AG09309 (cell line): ENCODE measurements at regions not wholly inside any gene's neighbourhood (a gene's known extent, or its start where the extent isn't known, plus 50 kb on each side); places are given as distances from the start of the nearest gene placed in this dataset.
"Not testable (repeated sequence)": the region's sequence is repeated elsewhere in the genome, so short reads cannot be mapped to it uniquely, and the experiment has no call there.

Source experiments
- DNase-seq: peaks from one replicate; pipeline ENCODE4 v3.0.0-alpha.2; 2010; ENCODE audit warnings: low read depth
- H3K4me3 ChIP-seq: 2 replicates; pipeline ENCODE4 v1.5.1; 2011; ENCODE audit warnings: mild to moderate bottlenecking, low read depth, low read length, moderate library complexity; ENCODE audit not compliant: control insufficient read depth
- CTCF ChIP-seq: IDR thresholded peaks from 2 replicates; pipeline ENCODE4 v1.5.1; 2011; ENCODE audit warnings: mild to moderate bottlenecking, low read depth, low read length, inconsistent platforms; ENCODE audit not compliant: insufficient read depth, control insufficient read depth; ENCODE audit errors: missing control alignments

DNA sequence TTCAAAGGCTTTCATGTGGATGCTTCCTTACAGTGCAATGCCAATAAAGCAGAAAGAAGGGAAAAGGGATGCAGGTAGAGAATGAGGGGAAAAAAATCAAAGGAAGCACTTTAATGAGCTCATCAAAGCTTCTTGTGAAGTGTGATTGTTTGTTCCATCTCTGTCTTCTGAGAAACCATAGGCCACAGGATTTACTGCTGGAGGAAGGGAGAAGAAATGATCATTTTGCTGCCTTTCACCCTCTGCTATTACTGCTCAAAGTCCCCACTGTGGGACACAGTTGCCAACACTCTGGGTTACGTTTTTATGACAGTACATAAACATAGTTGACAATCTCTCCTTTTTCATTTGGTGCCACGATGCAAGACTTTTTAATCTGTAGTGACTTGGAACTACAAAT, 558.0 kb upstream of the TECRL start:
- no peak overlapping the region for H3K4me3 ChIP-seq
- TF ChIP-seq CTCF = no peak
- DNase-seq = no peak

- no peak for TF ChIP-seq CTCF
- no peak overlapping the region for H3K4me3 ChIP-seq
- DNase-seq = no peak
Observed at GRCh38 chr4:64960516-64960915, 551.3 kb upstream of the TECRL start.

- no peak for DNase-seq
- TF ChIP-seq CTCF = no peak
- no peak overlapping the region for H3K4me3 ChIP-seq
Observed at GRCh38 chr4:64940698-64941097, 531.4 kb upstream of the TECRL start.

DNA sequence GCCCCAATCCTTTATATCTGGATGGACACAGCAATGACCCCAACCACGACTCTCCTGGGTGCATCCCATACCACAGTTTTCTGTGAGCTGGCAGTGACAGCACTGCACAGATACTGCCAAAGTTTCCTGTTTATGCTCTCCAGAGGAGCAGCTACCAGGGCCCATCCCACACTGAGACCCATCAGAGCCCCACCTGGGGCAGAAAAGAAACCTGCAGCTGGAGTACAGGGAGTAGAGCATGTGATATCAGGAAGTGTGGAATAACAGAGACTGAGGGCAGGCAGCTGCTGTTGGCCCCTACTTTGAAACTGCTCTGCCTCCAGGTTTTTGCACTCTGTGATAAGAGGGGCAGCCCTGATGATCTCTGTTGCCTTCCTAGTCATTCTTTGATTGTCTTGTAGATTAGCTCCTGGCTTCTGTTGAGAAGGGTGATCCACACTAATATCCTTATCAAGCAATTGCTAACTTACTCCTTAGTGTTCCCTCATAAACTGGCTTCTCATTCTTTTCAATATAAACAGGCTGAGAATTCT, 526.3 kb upstream of the TECRL start:
- no peak for DNase-seq
- no peak for TF ChIP-seq CTCF
- no peak overlapping the region for H3K4me3 ChIP-seq

GRCh38 chr4:64911846-64912245, 502.6 kb upstream of the TECRL start:
- no peak for TF ChIP-seq CTCF
- DNase-seq = no peak
- H3K4me3 ChIP-seq = no peak overlapping the region

DNA sequence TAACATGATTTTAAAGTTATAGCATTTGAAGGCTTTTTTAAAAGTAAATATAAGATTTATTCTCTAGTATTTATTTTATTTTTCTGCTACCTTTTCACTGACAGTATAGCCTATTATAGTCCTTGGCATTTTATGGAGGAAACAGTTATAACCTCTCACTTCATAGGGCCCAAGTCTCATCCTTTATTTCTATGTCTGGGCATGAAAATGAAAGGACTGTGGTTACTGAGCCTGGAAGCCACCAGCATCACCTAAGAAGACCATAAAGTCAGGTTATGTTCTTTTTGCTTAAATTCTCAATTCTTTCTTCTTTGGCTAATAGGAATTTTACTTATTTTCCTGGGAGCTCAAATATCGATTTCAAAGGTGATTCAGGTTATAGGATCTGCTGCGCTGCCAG, 494.7 kb upstream of the TECRL start:
- no peak for DNase-seq
- no peak for TF ChIP-seq CTCF
- H3K4me3 ChIP-seq = no peak overlapping the region

GRCh38 chr4:64899563-64899962, 490.3 kb upstream of the TECRL start:
- no peak overlapping the region for H3K4me3 ChIP-seq
- DNase-seq = no peak
- TF ChIP-seq CTCF = no peak

DNA sequence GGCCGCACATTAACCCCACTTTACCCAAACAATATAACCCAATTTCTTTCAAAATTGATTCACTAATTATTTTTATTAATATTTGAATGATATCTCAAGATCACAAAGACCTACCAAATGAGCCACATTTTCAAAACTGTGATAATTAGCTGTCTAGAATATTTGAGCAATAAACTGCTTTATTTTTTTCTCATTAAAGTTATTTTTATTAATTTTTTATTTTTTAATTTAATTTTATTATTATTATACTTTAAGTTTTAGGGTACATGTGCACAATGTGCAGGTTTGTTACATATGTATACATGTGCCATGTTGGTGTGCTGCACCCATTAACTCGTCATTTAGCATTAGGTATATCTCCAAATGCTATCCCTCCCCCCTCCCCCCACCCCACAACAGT, 489.8 kb upstream of the TECRL start:
- not testable (repeated sequence) for H3K4me3 ChIP-seq, DNase-seq
